Adipocyte (in vitro differentiated cells): ENCODE measurements at regions not wholly inside any gene's neighbourhood (a gene's known extent, or its start where the extent isn't known, plus 50 kb on each side); places are given as distances from the start of the nearest gene placed in this dataset.

Experiments used
- DNase-seq: peaks from one replicate; pipeline ENCODE4 v3.0.0-alpha.2; 2015; ENCODE audit warnings: low read depth
- H3K27me3 ChIP-seq: replicated peaks from 2 replicates; pipeline ENCODE4 v1.7.0; 2013; ENCODE audit warnings: mild to moderate bottlenecking, low read length, moderate library complexity; ENCODE audit not compliant: control insufficient read depth, insufficient read depth
- H3K36me3 ChIP-seq: 2 replicates; pipeline ENCODE4 v1.7.0; 2013; ENCODE audit warnings: low read length, mild to moderate bottlenecking, moderate library complexity; ENCODE audit not compliant: control insufficient read depth, insufficient read depth, severe bottlenecking
- H3K4me1 ChIP-seq: 2 replicates; pipeline ENCODE4 v1.7.0; 2013; ENCODE audit warnings: mild to moderate bottlenecking, low read length, moderate library complexity; ENCODE audit not compliant: control insufficient read depth, insufficient read depth
- H3K4me3 ChIP-seq: 2 replicates; pipeline ENCODE4 v1.7.0; 2013; ENCODE audit warnings: mild to moderate bottlenecking, low read length, moderate library complexity
- H3K9ac ChIP-seq: 2 replicates; pipeline ENCODE4 v1.7.0; 2013; ENCODE audit warnings: mild to moderate bottlenecking, low read length, moderate library complexity
- H3K9me3 ChIP-seq: 2 replicates; pipeline ENCODE4 v1.7.0; 2013; ENCODE audit warnings: mild to moderate bottlenecking, low read length, moderate library complexity; ENCODE audit not compliant: control insufficient read depth

DNA sequence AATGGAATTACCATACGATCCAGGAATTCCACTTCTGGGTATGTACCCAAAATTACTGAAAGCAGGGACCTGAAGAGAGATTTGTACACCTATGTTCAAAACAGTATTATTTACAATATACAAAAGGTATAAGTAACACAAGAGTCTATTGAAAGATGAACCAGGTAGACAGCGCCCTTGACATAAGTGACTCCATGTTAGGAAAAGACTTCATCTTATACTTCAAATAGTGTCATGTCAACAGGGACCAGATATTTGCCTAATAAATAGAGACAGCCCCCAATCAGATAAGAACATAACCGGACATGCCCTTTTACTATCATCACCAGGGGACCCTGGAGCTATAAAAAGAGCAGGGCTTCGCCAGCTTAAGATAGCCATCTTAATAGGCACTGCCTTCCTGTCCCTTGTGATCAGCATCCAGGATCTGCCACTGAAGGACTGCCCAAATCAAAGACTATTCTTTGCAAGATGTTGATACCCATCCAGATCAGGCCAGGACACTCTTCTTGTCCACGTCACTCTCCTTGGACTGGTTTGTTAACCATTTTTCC, 309.0 kb upstream of the SULF2 start:
- no peak overlapping the region for H3K4me3 ChIP-seq
- peaks cover 34% of the 10 kb centered on the region for H3K27me3 ChIP-seq
- no peaks in the 10 kb centered on the region for H3K4me1 ChIP-seq
- no peak overlapping the region for H3K9ac ChIP-seq
- H3K36me3 ChIP-seq = no peaks in the 10 kb centered on the region
- no peak for DNase-seq
- H3K9me3 ChIP-seq = no peaks in the 10 kb centered on the region

DNA sequence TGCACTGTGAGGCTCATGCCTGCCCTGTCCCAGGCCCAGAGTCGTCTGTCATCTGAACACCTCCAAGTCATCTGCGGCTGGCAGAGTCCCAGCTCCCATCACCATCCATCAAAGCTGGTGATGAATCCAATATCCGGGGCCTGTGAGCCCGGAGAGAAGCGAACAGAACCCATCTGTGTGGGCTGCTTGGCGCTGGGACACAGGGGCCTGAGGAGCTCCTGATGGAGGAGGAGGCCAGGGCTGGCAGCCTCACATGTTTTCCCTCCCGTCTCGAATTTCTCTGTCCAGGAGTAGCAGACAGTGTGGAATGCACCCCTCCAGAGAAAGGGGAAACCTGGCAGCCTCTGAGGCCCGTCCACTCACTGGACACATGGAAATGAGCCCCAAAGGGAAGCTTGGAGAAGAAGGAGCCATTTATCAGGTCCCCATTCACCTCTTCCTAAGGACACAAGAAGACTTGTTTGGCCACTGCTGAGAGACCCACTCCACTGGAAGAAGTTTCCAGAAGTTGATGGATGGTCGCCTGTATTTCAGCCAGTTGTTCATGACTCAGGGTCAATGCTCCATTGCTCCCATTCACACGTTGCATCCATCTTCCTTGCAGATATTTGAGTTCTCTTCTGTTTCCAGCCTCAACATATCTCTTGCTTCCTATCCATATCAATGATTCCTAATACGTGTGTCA, 307.5 kb upstream of the SULF2 start:
- Histone ChIP-seq H3K9ac (no peak overlapping the region), H3K4me3 (no peak overlapping the region), H3K4me1 (no peaks in the 10 kb centered on the region), H3K36me3 (no peaks in the 10 kb centered on the region), H3K27me3 (peaks cover 44% of the 10 kb centered on the region), H3K9me3 (no peaks in the 10 kb centered on the region)
- DNase-seq = no peak

DNA sequence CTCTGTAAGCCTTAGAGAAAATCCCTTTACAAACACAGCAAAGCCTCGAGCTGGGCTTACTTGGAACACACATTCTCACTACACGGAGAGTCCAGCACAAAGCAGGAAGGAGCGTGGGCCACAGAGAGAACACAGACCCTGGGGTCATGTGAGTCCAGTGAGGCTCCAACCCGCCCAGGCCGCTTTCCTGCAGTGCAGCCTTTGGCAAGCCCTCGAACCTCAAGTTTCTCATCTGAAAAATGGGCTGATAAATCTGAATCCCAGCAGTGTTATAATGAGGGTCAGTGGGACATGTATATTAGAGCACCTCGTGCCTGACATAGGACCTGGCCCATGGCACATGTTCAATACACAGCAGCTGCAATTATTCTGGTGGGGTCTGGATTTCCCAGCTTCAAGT, 305.5 kb upstream of the SULF2 start:
- H3K9me3 ChIP-seq = no peaks in the 10 kb centered on the region
- H3K9ac ChIP-seq = no peak overlapping the region
- H3K27me3 ChIP-seq = peaks cover 56% of the 10 kb centered on the region
- no peak for DNase-seq
- no peaks in the 10 kb centered on the region for H3K36me3 ChIP-seq
- no peak overlapping the region for H3K4me3 ChIP-seq
- H3K4me1 ChIP-seq = no peaks in the 10 kb centered on the region

DNA sequence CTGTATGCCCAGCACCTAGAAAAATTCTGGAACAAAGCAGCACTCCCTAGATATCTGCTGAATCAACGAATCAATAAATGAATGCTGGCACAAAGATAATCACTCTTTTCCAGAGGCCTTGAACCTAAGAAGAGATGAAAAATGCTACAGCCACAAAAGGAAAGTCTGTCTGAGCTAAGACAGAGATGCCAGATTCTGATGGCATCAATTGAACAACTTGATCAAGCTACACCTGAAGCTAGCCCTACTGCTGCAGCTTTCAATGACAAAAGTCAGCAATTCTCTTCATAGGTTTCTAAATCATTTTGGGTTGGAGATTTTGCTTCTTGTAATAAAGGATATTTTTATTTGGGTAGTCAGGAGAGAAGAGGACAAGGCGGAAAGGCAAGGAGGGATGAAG, 305.0 kb upstream of the SULF2 start:
- Histone ChIP-seq H3K36me3 (no peaks in the 10 kb centered on the region), H3K9ac (no peak overlapping the region), H3K27me3 (peaks cover 58% of the 10 kb centered on the region), H3K4me1 (no peaks in the 10 kb centered on the region), H3K9me3 (no peaks in the 10 kb centered on the region), H3K4me3 (no peak overlapping the region)
- DNase-seq = no peak

DNA sequence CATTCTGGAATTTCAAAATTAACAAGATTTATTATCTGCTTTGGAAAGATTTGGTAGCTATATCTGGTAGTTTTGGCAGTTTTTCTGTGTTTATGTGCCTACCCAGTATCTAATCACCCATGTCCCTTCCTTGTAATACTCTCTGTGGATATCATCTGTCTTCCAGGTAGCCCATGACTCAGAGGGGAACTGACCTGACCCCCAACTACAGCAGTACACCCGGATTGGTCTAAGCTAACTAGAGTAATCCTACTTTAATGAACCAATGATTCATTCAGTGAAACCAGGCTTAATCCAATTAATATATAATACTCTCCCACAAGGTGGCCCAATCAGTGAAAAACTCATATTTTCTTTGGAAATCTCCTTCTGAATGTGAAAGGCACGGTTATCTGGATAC, 295.3 kb upstream of the SULF2 start:
- H3K9me3 ChIP-seq = peaks cover 14% of the 10 kb centered on the region
- no peak for DNase-seq
- H3K4me1 ChIP-seq = peaks cover 4% of the 10 kb centered on the region
- H3K4me3 ChIP-seq = no peak overlapping the region
- H3K36me3 ChIP-seq = no peaks in the 10 kb centered on the region
- H3K27me3 ChIP-seq = peaks cover 46% of the 10 kb centered on the region
- H3K9ac ChIP-seq = no peak overlapping the region

DNA sequence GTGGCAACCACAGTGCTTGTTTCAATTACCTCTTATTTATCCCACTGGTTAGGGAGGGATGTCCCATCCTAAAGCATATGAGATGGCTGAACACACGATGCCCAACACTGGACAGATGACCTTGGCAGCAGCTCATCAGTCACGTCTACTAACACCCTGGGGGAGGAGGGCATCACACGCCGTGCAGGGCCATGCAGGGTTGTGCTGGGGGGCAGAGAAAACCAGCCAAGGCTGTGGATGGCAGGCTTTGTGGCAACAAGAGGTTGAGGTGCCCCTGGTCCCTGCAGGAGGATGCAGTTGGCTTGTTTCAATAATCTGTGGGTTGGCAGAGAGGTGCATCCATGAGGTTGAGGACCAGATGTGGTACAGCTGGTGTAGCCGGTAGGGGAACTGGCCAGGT, 293.7 kb upstream of the SULF2 start:
- Histone ChIP-seq H3K27me3 (peaks cover 40% of the 10 kb centered on the region), H3K9me3 (peaks cover 2% of the 10 kb centered on the region), H3K36me3 (no peaks in the 10 kb centered on the region), H3K4me1 (peaks cover 4% of the 10 kb centered on the region), H3K4me3 (no peak overlapping the region), H3K9ac (no peak overlapping the region)
- no peak for DNase-seq

DNA sequence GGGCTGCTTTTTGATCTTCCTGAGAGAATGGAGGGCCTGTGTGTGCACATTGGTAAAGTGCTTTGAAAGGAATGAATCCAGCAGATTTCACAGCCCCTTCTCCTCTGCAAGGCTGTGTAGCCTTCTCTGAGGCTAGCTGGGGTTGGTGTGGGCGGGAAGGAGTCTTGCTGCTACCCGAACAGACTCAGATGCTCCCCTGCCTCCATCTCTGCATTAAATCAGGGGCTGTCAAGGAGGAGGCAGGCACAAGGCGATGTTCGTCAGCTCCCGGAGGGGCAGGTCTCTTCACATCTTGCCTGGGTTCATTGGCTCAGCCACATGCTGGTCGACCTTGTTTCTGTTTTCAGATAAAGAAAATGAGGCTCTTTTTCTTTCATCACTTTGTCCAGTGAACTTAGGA, 291.5 kb upstream of the SULF2 start:
- Histone ChIP-seq H3K4me1 (peaks cover 4% of the 10 kb centered on the region), H3K4me3 (no peak overlapping the region), H3K9ac (no peak overlapping the region), H3K27me3 (peaks cover 40% of the 10 kb centered on the region), H3K36me3 (no peaks in the 10 kb centered on the region), H3K9me3 (no peaks in the 10 kb centered on the region)
- no peak for DNase-seq

DNA sequence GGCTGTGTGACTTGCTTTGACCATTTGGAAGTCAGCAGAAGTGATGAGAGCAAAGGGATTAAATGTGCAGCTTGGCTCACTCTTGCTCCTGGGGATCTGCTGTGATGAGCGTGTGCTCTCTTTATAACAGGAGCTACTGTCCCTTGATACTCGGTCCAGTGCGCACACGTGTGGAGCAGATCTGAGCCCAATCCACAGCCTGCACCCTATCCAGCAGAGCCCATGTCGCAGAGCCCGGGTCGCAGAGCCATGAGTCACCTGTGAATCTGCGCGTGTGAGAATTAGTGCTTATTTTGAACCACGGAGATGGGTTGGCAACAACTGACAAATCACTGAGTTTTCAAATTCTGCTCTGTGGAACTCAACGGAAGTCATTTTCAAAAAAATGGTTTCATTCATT, 291.0 kb upstream of the SULF2 start:
- Histone ChIP-seq H3K4me1 (peaks cover 6% of the 10 kb centered on the region), H3K36me3 (no peaks in the 10 kb centered on the region), H3K27me3 (peaks cover 38% of the 10 kb centered on the region), H3K9ac (no peak overlapping the region), H3K4me3 (no peak overlapping the region), H3K9me3 (no peaks in the 10 kb centered on the region)
- DNase-seq = no peak

DNA sequence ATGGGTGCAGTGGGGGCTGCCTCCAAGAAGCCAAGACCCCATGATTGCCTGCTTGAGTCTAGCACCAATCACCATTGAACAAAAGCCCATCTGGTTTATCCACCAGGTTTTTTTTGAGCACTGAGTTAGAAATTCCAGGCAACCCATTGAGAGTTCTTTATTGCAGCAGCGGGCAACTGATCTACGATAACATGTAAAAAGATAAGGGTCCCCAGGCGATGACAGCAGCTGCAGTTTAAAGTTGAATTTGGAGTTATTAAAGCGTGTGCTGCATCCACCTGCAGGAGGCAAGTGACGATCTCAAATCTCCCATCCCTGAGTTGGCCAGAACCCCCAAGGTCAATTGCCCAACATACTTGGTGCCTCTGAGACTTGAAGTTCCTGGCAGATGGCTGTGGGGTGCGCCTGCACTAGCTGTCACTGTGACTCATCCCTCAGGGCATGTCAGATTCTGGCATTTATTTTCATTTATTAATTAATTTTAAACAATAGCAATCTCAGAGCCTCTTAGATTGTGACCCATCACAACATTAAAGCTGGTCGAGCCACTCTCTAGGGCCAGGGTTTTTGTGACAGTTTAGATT, 290.4 kb upstream of the SULF2 start:
- no peak overlapping the region for H3K4me3 ChIP-seq

DNA sequence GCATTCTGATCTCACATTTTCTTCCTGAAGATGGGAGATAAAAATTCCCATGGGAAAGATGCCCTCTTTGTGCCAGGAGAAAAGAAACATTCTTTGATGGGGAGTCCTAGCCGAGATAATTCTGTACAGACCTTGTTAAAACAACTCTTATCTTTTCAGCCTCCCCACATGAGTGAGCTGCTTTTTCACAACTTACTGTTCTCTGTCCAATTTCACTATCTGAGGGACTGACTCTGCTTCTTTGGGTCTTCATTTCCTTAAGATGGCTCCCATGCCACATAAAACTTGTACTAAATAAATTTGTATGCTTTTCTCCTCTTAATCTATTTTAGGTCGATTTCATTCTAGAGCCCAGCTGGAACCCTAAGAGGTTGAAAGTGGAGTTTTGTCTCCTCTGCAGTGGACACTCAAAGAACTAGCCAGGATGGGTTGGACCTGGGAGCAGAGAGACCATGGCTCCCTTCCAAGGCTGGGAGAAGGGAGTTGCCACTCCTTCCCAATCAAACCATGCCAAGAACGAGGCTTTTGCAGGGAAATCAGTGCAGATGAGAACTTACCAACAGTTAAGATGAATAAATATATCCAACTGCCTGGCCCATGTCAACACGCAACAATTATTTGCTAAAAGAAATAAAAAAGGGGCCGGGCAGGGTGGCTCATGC, 285.8 kb upstream of the SULF2 start:
- Histone ChIP-seq H3K9me3 (no peaks in the 10 kb centered on the region), H3K36me3 (no peaks in the 10 kb centered on the region), H3K4me3 (no peak overlapping the region), H3K9ac (no peak overlapping the region), H3K4me1 (peaks cover 9% of the 10 kb centered on the region), H3K27me3 (peaks cover 15% of the 10 kb centered on the region)
- no peak for DNase-seq

More for the DNA sequence above, 290.4 kb upstream of the SULF2 start:
- Histone ChIP-seq H3K36me3 (no peaks in the 10 kb centered on the region), H3K4me1 (peaks cover 8% of the 10 kb centered on the region), H3K9ac (no peak overlapping the region), H3K9me3 (no peaks in the 10 kb centered on the region), H3K27me3 (peaks cover 37% of the 10 kb centered on the region)
- DNase-seq = no peak

GRCh38 chr20:48069596-48069995, 284.3 kb upstream of the SULF2 start:
- no peak for DNase-seq
- Histone ChIP-seq H3K4me3 (no peak overlapping the region), H3K4me1 (peaks cover 21% of the 10 kb centered on the region), H3K27me3 (peaks cover 15% of the 10 kb centered on the region), H3K9me3 (no peaks in the 10 kb centered on the region), H3K9ac (no peak overlapping the region), H3K36me3 (no peaks in the 10 kb centered on the region)
